ENCODE measurements at regions not wholly inside any gene's neighbourhood (a gene's known extent, or its start where the extent isn't known, plus 50 kb on each side); places are given as distances from the start of the nearest gene placed in this dataset.

DNA sequence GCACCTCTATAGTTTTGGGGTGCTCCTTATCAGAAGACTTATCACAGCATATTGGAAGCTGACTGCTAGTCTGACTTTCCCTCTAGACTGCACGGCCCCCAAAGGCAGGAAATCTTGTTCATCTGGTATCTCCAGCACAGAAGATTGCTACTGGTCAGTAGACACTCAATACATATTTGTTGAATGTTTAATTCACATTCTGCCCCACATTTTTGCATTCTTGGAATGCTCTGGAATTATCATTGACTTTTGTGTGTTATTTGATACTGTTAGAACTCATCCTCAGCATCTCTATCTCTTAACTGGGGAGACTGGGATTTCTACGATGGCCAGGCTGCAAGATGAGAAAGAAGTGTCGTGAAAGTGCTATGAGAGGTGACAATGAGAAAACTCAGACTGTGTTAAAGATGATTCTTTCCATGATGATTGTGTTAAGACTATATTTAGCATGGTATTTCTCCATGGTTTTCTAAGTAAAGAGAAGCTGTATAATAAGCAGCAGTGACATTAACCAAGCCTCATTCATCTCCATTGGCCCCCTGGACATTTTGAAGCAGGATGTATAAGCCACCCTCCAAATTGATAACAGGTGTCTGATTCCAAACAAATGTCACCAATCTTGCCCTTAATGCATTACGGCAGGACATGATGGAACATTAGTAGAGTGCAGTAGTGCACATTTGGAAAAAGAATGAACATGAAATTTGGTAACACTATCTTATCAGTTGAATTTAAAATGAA, 440.9 kb downstream of the RFC3 start:
- no peak overlapping the region for H3K4me3 ChIP-seq (ENCODE audit: low read depth, low read length)
- TF ChIP-seq, protein P1, sequence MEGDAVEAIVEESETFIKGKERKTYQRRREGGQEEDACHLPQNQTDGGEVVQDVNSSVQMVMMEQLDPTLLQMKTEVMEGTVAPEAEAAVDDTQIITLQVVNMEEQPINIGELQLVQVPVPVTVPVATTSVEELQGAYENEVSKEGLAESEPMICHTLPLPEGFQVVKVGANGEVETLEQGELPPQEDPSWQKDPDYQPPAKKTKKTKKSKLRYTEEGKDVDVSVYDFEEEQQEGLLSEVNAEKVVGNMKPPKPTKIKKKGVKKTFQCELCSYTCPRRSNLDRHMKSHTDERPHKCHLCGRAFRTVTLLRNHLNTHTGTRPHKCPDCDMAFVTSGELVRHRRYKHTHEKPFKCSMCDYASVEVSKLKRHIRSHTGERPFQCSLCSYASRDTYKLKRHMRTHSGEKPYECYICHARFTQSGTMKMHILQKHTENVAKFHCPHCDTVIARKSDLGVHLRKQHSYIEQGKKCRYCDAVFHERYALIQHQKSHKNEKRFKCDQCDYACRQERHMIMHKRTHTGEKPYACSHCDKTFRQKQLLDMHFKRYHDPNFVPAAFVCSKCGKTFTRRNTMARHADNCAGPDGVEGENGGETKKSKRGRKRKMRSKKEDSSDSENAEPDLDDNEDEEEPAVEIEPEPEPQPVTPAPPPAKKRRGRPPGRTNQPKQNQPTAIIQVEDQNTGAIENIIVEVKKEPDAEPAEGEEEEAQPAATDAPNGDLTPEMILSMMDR (conservative IDR thresholded peaks at IDR 0.05; ENCODE audit: low read depth, low read length) = no peak
- DNase-seq (ENCODE audit: low read depth) = peak; percentile 26

DNA sequence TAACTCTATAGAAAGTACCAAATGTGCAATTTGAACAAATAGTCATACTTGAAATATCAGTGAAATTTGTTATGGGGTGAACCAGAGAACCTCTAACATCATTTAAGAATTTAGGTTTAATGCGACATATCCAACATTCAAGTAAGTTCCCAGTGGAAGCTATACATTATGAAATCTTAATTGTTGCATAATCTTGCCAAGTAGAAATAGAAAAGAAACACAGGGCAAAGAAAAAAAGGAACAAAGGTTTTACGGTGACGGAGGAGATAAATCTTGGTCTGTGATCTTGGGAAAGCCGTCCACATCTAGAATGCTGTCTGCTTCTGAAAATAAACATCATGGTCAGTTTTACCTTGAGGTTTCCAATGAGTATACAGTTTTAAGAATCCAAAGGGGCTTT, 445.7 kb downstream of the RFC3 start:
- TF ChIP-seq, protein P1 (conservative IDR thresholded peaks at IDR 0.05; ENCODE audit: low read depth, low read length) = no peak
- DNase-seq (ENCODE audit: low read depth) = no peak

DNA sequence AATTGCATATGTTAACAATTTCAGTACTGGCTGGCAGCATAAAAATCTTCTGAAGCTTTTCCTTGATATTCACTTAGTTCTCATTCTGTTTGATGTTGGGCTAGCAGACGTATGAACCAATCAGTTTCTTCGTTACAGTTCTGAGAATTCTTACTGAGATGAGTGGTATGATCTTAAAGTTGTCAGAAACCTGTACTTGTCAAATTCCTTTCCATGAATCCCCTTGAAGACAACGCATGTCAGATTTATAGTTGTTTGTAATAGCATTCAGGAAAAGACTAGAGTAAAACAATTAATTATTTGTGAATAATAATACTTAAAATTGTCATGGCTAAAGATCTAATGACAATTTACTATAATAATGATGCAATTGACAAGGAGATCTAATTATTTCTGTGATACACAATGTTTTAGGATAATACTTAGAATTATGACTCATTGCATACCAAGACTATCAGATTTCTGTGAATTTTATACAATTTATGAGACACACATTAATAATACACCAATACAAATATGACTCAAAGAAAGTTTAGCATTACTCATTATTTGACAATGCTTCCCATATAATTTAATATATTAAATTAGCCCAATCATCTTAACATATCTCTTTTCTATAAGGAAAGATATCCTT, 447.2 kb downstream of the RFC3 start:
- TF ChIP-seq, protein P1 (conservative IDR thresholded peaks at IDR 0.05; ENCODE audit: low read depth, low read length) = no peak
- H3K4me3 ChIP-seq (ENCODE audit: low read depth, low read length) = no peak overlapping the region
- peak; percentile 13 for DNase-seq (ENCODE audit: low read depth)

More for the DNA sequence above, 445.7 kb downstream of the RFC3 start:
- no peak overlapping the region for H3K4me3 ChIP-seq (ENCODE audit: low read depth, low read length)

DNA sequence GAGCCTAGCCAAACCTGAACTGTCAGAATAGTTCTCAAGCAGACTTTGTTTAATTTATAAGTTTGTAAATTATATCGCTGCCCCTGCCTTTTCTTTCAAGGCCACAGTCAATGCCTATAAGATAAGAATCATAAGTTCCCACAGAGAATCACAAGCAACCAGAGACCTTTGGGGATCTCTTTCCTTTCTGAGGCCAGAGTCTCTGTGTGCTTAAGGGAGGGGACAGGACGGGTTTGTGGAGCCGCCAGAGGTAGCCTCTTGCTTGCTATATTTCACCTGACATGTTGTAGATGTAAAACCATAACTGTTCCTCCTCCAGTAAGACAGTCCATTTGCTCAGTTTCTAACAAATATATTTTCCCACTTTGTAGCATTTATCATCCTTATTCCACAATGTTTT, 458.8 kb downstream of the RFC3 start:
- no peak for DNase-seq (ENCODE audit: low read depth)
- no peak overlapping the region for H3K4me3 ChIP-seq (ENCODE audit: low read depth, low read length)
- TF ChIP-seq, protein P1 (conservative IDR thresholded peaks at IDR 0.05; ENCODE audit: low read depth, low read length) = no peak

DNA sequence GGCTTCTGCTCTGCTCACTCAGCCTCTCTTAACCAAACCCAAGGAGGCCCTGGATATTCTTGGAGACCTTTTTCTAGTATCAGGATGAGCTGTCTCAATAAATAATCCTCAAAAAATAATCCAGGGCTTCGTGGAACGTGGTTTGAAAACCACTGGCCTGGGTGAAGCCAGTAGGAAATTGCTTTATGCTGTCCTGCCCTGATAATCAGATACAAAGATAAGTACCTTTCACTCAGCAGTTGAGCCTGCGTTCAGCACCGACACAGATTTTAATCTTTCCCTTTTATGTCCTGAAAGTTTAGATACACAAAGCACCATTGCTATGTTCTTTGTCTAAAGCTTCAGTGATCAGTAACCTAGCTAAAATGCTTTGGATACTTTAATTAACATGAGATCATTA, 460.0 kb downstream of the RFC3 start:
- TF ChIP-seq, protein P1 (conservative IDR thresholded peaks at IDR 0.05; ENCODE audit: low read depth, low read length) = no peak
- DNase-seq (ENCODE audit: low read depth) = no peak
- H3K4me3 ChIP-seq (ENCODE audit: low read depth, low read length) = no peak overlapping the region

DNA sequence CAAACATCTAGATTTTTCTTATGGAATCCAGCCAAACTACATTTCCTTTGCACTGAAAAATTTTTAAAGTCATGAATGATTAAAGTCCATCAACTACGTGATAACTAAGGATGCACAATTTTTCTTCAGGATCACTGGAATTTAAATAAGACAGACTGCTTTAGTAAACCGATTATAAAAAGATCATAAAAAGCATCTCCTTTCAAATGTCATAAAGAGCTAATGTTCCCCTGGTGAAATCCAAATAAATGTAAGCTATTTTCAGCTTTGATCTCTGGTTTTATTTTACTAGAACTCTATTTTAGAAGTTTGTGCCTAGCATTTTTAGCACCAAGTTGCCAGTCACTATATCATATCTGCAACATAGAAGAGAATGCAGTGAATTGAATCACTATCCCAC, 460.8 kb downstream of the RFC3 start:
- DNase-seq (ENCODE audit: low read depth) = no peak
- TF ChIP-seq, protein P1 (conservative IDR thresholded peaks at IDR 0.05; ENCODE audit: low read depth, low read length) = no peak
- H3K4me3 ChIP-seq (ENCODE audit: low read depth, low read length) = no peak overlapping the region

DNA sequence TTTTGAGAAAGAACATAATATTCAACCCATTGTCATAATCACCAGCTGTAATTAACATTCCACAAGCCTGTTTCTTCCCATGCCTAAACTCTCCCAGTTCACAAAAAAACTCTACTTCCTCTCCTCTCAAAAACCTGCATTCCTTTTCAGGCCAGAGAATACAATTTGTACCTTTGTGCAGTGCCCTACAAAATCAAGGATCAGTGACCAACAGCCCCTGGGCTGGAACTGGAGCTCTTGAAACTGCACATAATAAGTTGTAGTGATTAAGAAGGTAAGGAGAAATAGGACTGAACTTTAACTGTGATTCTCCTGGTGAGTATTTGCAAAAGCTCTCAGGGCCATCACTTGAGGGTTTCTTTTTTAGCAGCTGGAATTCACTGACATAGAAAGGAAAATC, 472.7 kb downstream of the RFC3 start:
- no peak for DNase-seq (ENCODE audit: low read depth)
- TF ChIP-seq, protein P1 (conservative IDR thresholded peaks at IDR 0.05; ENCODE audit: low read depth, low read length) = no peak
- H3K4me3 ChIP-seq (ENCODE audit: low read depth, low read length) = no peak overlapping the region

Measured in choroid plexus epithelial cell (primary cell).